ENCODE measurements at regions not wholly inside any gene's neighbourhood (a gene's known extent, or its start where the extent isn't known, plus 50 kb on each side); places are given as distances from the start of the nearest gene placed in this dataset.

- ATAC-seq (no peak), DNase-seq (no peak)
Measured at GRCh38 chr18:67290421-67290820, 226.1 kb downstream of the DSEL start.

GRCh38 chr18:67285583-67285982, 230.9 kb downstream of the DSEL start:
- ATAC-seq = no peak
- DNase-seq = no peak

GRCh38 chr18:67282796-67283195, 233.7 kb downstream of the DSEL start:
- ATAC-seq (no peak), DNase-seq (no peak)

- no peak for ATAC-seq
- no peak for DNase-seq
Measured at GRCh38 chr18:67281746-67282145, 234.8 kb downstream of the DSEL start.

GRCh38 chr18:67280486-67281242, 235.9 kb downstream of the DSEL start:
- no peak for DNase-seq
- no peak for ATAC-seq

GRCh38 chr18:67279988-67280387, 236.5 kb downstream of the DSEL start:
- no peak for DNase-seq
- no peak for ATAC-seq

GRCh38 chr18:67278984-67279383, 237.5 kb downstream of the DSEL start:
- ATAC-seq (no peak), DNase-seq (no peak)

GRCh38 chr18:67276638-67277037, 239.9 kb downstream of the DSEL start:
- ATAC-seq (no peak), DNase-seq (no peak)

GRCh38 chr18:67273288-67273687, 243.2 kb downstream of the DSEL start:
- ATAC-seq = no peak
- no peak for DNase-seq

GRCh38 chr18:67269206-67269605, 247.3 kb downstream of the DSEL start:
- ATAC-seq (peak; percentile 67), DNase-seq (no peak)

GRCh38 chr18:67268530-67268929, 248.0 kb downstream of the DSEL start:
- ATAC-seq (no peak), DNase-seq (no peak)

- peak; percentile 11 for ATAC-seq
- DNase-seq = no peak
Measured at GRCh38 chr18:67266246-67267237, 250.0 kb downstream of the DSEL start.

GRCh38 chr18:67265464-67266245, 250.9 kb downstream of the DSEL start:
- peak; percentile 64 for ATAC-seq
- no peak for DNase-seq

GRCh38 chr18:67261931-67262552, 254.5 kb downstream of the DSEL start:
- ATAC-seq (no peak), DNase-seq (no peak)

- DNase-seq (no peak), ATAC-seq (no peak)
Measured at GRCh38 chr18:67260841-67261240, 255.7 kb downstream of the DSEL start.

GRCh38 chr18:67250776-67251424, 265.6 kb downstream of the DSEL start:
- ATAC-seq (no peak), DNase-seq (no peak)

GRCh38 chr18:67243799-67244587, 272.5 kb downstream of the DSEL start:
- DNase-seq (no peak), ATAC-seq (no peak)

GRCh38 chr18:67242001-67242400, 274.5 kb downstream of the DSEL start:
- no peak for DNase-seq
- peak; percentile 23 for ATAC-seq

- DNase-seq (no peak), ATAC-seq (no peak)
Measured at GRCh38 chr18:67241299-67241698, 275.2 kb downstream of the DSEL start.

- ATAC-seq = peak; percentile 42
- peak; percentile 8 for DNase-seq
Measured at GRCh38 chr18:67239826-67240225, 276.7 kb downstream of the DSEL start.

GRCh38 chr18:67232991-67233390, 283.5 kb downstream of the DSEL start:
- no peak for ATAC-seq

More at GRCh38 chr18:67232991-67233390, 283.5 kb downstream of the DSEL start:
- no peak for DNase-seq
